Activated T-cell treated with anti-CD3 and anti-CD28 coated beads, Interleukin-2, amount 50 U/mL, for 1 hour (primary cell): ENCODE measurements at regions not wholly inside any gene's neighbourhood (a gene's known extent, or its start where the extent isn't known, plus 50 kb on each side); places are given as distances from the start of the nearest gene placed in this dataset.
"Not testable (repeated sequence)": the region's sequence is repeated elsewhere in the genome, so short reads cannot be mapped to it uniquely, and the experiment has no call there.

Source experiments
- DNase-seq: peaks from one replicate; pipeline ENCODE4 v3.0.0-alpha.2; 2020

DNA sequence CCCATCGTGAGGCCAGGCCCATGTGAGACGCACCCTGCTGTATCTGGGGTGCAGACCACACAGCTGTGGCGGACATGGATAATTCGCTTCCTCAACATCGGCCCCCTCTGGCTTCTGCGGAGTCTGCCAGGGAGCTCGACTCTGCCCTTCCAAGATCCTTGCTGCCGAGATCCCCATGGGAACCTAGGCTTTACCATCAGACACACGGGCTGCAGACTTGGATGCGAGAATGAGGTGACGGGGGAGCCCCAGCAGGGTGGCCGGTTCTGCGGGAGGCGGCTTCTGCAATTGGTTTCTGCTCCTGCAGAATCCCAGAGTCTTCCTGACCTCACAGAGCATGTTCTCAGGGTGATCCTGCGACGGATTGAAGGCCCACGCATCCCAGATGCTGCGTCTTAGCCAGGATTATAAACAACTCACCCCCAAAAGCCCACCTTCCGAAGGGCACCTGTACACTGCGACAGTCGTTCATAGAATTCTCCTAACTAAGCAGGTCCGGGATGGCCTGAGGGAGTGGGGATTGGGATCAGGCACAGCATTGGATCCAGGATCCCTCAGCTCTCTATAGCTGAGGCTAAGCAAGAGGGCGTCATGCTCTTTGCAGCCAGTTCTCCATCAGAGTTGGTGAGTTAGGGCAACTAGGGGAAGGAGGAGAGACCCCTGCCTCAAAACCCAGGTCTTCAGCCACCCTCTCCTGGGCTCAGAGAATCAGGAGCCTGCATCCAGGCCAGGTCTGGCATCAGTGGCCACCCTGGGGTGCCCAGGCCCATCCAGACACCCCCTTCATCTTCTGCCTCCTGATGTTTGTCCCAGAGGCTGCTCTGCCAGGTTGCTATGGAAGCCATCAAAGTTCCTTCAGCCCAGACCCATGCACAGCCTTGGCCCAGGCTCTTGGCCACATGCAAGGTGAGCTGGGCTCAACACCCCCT is 74.7 kb upstream of the SNTG2 start:
- no peak for DNase-seq

GRCh38 chr2:873651-874580 is 76.7 kb upstream of the SNTG2 start:
- DNase-seq = no peak

- DNase-seq = no peak
These were observed 77.6 kb upstream of the SNTG2 start for GRCh38 chr2:873027-873426.

DNA sequence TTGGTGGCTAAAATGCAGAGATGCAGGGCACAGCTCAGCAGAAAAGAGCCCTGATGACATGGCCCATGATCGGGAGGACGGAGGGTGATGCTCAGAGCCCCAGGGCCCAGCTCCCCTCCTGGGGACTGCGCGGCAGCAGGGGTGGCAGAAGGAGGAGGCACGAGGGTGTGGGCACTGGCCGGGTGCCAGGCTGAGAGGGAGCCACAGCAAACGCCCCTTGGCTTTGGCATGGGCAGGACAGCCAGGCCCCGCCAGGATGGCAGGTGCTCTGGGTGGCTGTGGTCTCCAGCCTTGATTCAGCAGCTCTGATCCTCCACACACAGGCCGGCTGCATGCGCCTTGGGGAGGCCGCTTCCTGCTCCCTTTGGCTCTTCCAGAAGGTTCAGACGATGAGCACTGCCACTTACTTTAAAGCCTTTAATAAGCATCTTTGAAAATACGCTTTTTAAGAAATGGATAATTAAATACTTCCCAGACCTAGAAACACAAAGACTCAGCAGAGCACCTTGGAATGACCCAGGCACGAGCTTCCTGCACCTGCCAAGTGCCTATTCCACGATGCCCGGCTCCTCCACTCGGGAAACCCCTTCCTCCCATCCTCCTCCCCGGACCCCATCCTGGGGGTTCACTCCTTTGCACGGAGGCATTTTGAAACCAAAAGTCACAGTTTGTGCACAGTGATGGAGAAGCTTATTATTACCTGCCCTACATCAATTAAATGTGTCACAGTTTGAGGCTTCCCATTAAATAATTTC is 78.5 kb upstream of the SNTG2 start:
- DNase-seq = no peak

GRCh38 chr2:871175-871727 is 79.4 kb upstream of the SNTG2 start:
- DNase-seq = no peak

- no peak for DNase-seq
These were observed 80.2 kb upstream of the SNTG2 start for GRCh38 chr2:870426-870825.

DNA sequence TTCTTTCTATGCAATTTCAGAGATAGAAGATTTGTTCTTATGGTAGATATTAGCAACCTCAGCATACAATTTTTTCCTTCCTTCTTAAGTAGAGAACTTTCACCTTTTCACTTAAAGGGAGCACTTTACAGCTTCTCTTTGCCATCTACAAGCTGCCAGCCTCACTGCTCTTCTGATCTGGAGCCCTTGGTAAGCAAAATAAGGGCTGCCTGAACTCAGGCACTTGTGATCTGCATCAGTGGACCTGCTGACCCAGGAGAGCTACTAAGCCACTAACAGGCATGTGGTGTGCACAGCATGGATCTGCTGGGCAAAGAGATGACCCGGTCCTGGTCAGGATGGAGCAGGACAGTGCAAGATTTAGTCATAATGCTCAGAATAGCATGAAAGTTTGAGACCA is 80.8 kb upstream of the SNTG2 start:
- no peak for DNase-seq

DNA sequence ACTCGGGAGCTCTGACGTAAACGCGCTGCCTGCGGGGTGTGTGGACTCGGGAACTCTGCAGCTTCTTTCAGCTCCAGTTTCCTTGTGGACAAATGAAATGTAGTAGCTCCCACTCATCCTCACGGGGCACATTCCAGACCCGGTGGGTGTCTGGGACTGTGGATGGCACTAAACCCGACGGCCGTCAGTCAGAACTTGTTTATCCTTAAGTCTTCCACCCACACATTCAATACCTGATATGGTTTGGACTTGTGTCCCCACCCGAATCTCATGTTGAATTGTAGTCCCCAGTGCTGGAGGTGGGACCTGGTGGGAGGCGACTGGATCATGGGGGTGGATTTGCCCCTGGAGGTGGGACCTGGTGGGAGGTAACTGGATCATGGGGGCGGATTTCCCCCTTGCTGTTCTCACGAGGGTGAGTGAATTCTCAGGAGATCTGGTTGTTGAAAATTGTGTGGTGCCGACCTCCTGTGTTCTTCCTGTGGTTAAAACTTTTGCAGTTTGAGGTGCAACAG is 81.2 kb upstream of the SNTG2 start:
- DNase-seq = no peak

DNA sequence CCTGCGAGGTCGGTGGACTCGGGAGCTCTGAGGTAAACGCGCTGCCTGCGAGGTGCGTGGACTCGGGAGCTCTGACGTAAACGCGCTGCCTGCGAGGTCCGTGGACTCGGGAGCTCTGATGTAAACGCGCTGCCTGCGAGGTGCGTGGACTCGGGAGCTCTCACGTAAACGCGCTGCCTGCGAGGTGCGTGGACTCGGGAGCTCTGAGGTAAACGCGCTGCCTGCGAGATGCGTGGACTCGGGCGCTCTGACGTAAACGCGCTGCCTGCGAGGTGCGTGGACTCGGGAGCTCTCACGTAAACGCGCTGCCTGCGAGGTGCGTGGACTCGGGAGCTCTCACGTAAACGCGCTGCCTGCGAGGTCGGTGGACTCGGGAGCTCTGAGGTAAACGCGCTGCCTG is 81.8 kb upstream of the SNTG2 start:
- DNase-seq = not testable (repeated sequence)

DNA sequence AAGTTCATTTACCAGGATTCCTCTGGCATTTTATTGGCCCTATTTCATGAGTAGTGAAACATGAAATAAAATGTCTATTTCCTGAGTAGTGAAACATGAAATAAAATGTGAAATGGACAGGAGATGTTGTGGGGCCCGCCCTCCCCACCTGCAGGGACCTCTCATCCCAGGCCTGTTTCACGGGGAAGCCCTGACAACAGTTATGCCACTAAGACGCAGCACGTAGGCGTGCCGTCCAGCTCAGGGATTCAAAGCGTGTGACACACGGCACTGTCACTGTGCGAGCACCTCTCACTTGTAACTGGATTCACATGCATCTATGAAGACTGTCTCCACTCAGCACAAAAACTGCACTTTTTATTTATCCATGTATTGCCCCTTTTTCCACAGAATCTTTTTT is 83.4 kb upstream of the SNTG2 start:
- no peak for DNase-seq

- DNase-seq = no peak
These were observed 83.8 kb upstream of the SNTG2 start for GRCh38 chr2:866887-867286.

- no peak for DNase-seq
These were observed 84.5 kb upstream of the SNTG2 start for GRCh38 chr2:866009-866680.

DNA sequence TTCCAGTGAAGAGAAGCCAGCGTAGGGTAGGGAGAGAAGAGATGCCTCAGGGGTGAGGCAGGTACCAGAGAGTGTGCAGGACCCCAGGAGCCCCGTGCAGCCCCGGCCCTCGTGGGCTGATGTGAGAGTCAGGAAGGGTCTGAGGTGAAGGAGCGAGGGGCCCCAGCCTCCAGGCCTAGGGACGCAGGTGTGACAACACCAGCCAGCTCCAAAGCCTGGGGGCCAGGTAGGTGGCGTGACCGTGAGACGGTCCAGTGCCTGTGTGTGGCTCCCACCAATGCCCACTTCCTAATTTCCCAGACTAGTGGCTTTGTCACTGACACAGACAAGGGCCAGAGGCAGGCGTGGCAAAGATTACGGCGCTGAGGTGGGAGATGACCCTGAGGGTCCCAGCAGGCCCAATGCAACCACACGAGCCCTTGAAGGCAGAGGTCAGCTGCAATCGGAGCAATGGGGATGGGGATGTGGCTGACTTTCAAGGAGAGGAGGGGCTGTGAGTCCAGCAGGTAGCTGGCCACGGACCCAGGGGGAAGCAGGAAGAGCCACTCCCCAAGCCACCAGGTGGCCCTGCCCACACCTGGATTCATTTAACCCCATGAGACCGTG is 86.0 kb upstream of the SNTG2 start:
- no peak for DNase-seq

- DNase-seq = no peak
These were observed 86.8 kb upstream of the SNTG2 start for GRCh38 chr2:863732-864450.

- no peak for DNase-seq
These were observed 87.8 kb upstream of the SNTG2 start for GRCh38 chr2:862731-863466.

DNA sequence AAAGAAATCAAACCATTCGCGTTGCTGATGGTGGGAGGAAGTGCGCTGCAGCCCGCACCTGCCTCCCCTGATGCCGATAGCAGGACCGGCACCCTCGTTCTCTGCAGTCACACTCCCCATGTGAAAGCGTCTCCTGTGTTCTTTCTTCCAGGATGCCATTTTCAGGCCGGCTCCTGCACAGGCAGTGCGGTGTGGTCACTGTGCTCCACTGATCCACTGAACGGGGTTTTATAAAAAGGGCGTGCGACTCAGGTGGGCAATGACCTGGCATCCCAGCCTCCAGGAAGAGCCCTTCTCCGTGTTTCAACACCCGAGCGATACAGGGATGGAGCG is 88.3 kb upstream of the SNTG2 start:
- DNase-seq = no peak

DNA sequence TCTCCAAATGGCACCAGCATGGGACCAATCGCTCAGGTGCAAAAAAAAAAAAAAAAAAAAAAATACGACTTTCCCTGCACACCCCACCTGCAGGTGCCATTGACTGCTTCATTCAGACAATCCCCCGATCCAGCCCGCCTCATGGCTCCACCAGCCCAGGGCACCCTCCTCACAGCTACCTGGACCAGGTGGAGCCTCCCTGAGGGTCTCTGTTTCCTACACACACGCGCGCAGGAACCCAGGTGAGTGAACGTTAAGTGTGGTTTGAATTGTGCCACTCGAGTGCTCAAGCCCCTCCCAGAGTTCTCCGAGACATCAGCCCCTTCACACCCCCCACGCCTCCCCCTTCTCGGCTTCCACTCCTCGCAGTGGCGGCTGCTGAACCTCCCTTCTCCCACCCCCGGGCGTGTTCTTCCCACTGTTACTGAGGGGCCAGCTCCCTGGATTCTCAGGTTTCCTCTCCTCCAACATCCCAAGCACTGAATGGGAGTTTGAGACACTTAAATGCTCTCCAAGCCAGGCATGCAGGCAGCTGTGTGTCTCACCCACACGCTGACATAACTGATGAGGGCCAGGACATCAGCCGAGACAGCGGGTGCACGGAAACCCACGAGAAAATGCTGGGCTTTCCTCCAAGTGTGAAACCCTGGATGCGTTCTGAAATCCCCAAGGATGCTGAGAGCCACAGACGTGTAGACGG is 88.8 kb upstream of the SNTG2 start:
- no peak for DNase-seq

DNA sequence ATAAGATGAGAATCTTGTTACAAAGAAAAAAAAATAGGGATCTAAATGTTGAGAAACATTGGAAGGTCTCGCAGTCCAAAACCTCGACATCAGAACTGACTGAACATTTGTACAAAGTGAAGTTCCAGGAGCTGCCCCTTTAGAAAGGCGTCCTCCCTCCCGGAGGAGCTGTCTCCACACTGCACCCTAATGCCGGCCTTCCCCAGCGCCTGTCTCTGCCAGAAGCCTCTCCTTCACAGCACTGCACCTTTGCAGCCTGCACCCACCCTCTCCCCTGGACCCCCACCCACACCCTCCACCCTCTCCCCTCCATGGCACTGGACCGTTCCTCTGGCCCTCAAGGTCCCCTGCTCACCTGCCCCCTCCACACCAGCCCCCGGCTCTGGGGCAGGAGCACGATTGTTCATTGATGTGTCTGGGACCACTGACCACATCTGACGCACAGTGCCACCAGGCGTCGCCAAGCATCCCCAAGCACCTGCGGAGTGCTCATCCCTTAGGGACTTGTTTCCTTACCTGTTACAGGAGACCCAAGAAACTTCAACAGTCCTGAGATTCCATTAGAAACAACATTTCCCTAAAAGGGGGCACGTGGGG is 90.3 kb upstream of the SNTG2 start:
- no peak for DNase-seq

DNA sequence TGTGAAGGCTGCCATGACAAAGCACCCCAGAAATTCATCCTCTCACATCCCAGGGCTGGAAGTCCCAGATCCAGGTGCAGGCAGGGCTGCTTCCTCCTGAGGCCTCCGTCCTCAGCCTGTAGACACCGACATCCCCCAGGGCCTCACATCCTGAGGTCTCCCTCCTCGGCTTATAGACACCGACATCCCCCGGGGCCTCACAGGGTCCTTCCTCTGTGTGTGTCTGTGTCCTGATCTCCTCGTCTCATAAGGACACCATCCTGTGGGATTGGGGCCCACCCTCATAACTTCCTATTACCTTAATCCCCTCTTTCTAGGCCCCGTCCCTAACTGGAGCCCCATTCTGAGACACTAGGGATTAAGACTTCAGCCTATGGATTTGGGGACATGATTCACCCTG is 92.0 kb upstream of the SNTG2 start:
- no peak for DNase-seq
